ENCODE measurements at regions not wholly inside any gene's neighbourhood (a gene's known extent, or its start where the extent isn't known, plus 50 kb on each side); places are given as distances from the start of the nearest gene placed in this dataset.

DNA sequence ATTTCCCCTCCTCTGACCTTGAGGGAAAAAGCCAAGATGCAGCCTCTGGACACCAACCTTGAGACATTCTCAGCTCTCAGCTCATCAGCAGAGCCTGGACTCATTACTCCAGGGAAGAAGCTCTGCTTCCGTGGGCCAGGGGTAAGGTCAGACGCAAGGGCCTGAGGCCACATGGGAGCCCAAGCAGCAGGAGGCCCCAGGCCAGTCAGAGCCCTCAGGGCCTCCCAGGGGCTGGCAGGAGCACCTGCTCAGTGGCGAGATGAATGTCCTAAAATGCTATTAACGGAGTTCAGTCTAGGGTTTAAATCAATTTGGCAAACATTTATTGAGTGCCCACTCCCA is 208.6 kb downstream of the ERMARD start:
- no peak for DNase-seq (ENCODE audit: low read depth)
- no peak for TF ChIP-seq CTCF (IDR thresholded peaks at IDR 0.05; ENCODE audit: low read length, missing control alignments)
- H3K4me3 ChIP-seq (replicated peaks; ENCODE audit: low read depth, low read length) = no peak overlapping the region

DNA sequence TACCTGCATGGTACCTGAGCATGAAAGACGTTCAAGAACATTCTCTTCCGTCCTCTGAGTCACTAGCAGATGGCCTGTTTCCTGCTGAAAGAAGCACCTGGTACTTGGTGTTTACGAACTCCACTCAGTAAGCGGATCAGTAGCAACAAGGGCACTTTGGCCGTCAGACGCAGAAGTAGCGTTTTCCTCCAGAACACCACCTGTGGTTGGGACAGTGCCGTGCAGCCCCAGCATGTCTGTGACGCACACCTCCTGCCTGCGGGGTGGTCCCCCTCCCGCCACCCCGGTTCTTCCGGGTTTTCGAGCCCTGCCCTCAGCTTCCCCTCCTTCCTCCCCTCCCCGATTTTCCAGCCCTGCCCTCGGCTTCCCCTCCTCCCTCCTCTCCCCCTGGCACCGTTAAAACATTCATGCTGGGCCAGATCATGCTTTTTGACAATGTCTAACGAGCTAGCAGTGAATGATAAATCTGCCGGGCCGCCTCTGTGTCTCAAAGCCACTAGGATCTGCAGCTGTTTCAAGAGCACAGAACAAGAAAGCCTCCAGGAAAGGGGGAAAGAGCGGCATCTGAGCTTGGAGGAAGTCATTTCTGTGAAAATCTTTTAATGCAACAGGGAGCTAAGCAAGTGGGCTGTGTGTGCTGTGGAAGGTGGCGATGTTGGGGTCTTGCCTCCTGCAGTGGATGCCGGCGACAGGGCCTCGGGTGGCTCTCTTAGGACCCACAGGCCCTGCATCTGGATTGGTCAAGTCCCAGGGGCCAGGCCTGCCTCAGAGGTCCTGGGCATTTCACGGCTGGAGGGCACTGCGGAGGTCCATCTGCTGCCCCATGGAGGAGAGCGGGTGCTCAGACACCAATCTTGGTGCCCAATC is 207.9 kb downstream of the ERMARD start:
- no peak for TF ChIP-seq CTCF (IDR thresholded peaks at IDR 0.05; ENCODE audit: low read length, missing control alignments)
- no peak for DNase-seq (ENCODE audit: low read depth)
- H3K4me3 ChIP-seq (replicated peaks; ENCODE audit: low read depth, low read length) = no peak overlapping the region

GRCh38 chr6:169958510-169958909 is 207.1 kb downstream of the ERMARD start:
- DNase-seq (ENCODE audit: low read depth) = no peak
- H3K4me3 ChIP-seq (replicated peaks; ENCODE audit: low read depth, low read length) = no peak overlapping the region
- no peak for TF ChIP-seq CTCF (IDR thresholded peaks at IDR 0.05; ENCODE audit: low read length, missing control alignments)

GRCh38 chr6:169957351-169957963 is 206.0 kb downstream of the ERMARD start:
- TF ChIP-seq CTCF (IDR thresholded peaks at IDR 0.05; ENCODE audit: low read length, missing control alignments) = no peak
- H3K4me3 ChIP-seq (replicated peaks; ENCODE audit: low read depth, low read length) = no peak overlapping the region
- DNase-seq (ENCODE audit: low read depth) = no peak

DNA sequence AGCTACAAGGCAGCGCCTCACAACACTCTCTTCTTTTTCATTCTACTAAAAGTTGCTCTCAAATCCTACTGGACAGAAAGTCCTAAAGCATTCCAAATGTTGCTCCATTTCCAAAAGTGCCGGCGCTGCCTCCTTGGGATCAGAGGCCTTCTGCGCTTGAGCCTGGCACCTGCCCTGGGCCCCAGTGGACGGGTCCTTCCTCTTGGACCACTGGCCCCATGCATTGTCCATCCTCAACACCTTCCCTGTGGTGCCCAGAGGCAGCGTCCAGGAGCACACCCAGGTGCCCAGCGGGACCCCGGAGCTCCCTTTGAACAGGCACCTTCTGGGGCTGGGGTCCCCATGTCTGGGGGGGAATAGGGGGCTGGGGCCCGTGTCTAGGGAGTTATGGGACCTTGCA is 205.2 kb downstream of the ERMARD start:
- TF ChIP-seq CTCF (IDR thresholded peaks at IDR 0.05; ENCODE audit: low read length, missing control alignments) = no peak
- no peak overlapping the region for H3K4me3 ChIP-seq (replicated peaks; ENCODE audit: low read depth, low read length)
- no peak for DNase-seq (ENCODE audit: low read depth)

- H3K4me3 ChIP-seq (replicated peaks; ENCODE audit: low read depth, low read length) = no peak overlapping the region
- no peak for TF ChIP-seq CTCF (IDR thresholded peaks at IDR 0.05; ENCODE audit: low read length, missing control alignments)
- no peak for DNase-seq (ENCODE audit: low read depth)
Observed at GRCh38 chr6:169955731-169956437, 204.5 kb downstream of the ERMARD start.

Measured in fibroblast of pulmonary artery (primary cell).